Activated CD4-positive, alpha-beta T cell treated with anti-CD3 and anti-CD28 coated beads, Interleukin-2, amount 50 U/mL, for 24 hours (primary cell): ENCODE measurements at regions not wholly inside any gene's neighbourhood (a gene's known extent, or its start where the extent isn't known, plus 50 kb on each side); places are given as distances from the start of the nearest gene placed in this dataset.

Experiments
- DNase-seq, 2 donors: peaks; one replicate each; pipeline ENCODE4 v3.0.0-alpha.2; 2020; ENCODE audit warnings: low read depth in 1 of 2, low spot score in 1 of 2

DNA sequence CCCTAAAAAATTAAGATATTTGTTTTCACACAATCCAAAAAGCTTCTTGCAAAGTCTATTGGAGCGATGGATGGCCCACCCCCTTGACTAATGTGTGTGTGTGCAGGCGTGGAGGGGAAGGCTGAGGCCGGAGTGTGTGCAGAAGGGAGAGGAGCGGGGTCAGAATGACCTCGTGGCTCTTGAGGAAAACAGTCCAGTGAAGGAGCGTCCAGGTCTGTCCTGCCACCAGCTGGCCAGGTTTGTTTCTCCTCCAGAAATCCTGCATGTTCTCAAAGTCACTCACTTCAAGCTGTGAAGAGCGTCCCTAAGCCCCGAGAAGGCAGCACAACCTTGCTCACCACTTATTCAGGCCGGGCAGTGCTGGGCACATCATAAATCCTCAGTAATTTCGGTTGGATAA lies 69.5 kb upstream of the SSX2IP start:
- DNase-seq, result no peak

DNA sequence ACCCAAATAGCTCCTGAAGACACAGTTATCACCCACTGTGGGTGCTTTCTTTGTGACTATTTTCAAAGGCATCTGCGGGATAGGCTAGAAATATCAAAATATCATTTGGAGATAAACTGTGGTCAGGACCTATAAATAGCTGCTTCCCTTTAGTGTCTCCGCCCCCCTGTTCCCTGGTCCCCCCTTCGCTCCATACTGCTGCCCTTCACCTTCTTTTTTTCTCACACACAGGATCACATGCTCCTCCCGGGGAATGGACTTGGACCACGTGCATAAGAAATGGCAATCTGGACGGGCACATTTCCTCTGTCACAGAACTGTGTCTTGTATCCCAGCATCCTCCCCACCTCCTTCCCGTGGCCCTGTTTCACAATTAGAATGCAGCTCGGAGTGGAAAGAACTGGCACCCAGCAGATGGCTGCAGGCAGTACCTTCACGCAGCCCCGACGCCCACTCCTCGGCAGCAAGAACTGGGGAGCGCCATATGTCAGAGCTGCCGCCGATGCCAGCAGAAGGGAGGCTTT lies 68.8 kb upstream of the SSX2IP start:
- no peak for DNase-seq

DNA sequence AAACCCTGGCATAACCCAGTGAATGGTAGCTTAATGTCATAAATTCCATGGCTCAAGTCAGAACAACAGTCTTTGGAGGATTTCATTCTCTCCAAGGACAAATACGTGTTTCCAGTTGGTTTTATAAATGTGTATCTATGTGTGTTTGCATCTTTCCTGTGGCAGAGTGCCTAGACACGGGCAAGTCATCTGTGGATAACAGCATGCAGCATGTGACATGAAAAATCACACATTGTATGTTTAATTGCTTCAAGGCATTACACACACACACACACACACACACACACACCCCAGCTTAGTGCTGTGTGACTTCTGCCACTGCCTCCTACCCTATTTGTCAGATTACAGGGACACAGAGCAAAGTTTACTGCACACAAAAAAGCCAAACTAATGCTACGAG lies 68.2 kb upstream of the SSX2IP start:
- no peak for DNase-seq

GRCh38 chr1:84757301-84757700 lies 67.0 kb upstream of the SSX2IP start:
- no peak for DNase-seq

DNA sequence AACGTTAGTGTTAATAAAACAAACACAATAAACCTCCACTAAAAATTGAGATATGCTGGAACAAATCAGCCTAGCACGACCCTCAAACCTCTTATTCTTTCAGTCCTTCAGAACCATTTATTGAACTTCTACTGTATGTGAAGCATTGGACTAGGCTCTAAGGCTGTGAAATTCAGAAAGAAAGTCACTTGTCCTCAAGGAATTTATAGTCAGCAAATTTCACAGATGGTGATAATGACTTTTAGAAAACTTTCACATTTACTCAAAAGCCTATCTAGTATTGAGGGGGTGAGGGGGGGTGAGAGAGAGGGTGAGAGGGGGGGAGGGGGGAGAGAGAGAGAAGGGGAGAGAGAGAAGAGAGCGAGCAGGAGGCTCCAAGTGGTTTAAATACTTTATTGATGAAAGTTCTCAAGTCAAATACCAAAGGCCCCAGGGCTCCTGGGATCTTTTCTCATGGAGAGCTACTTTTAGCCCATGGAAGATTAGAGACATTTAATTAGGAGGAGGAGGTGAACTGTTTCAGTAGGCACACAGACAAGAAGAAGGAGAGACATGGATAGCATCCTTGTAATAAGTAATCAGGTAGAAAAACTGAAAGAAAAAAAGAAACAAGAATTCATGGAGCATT lies 66.3 kb upstream of the SSX2IP start:
- DNase-seq, result no peak

DNA sequence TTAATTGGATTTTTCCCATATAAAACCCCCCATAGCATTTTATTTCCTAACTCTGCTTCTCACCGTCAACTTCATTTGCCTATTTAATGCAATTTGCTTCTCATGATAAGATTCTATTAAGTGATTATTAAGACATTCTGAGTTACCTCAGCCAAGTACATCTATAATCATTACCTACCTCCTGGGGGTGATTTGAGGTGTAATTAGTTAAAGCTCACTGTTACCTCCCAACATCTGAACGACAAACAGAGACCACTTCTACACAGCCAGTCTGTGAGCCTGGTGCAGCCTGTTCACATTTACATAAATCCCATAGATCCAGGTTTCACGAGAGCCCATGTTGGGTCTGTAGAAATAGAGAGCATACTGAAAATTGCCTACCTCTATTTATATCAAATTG lies 65.7 kb upstream of the SSX2IP start:
- no peak for DNase-seq

DNA sequence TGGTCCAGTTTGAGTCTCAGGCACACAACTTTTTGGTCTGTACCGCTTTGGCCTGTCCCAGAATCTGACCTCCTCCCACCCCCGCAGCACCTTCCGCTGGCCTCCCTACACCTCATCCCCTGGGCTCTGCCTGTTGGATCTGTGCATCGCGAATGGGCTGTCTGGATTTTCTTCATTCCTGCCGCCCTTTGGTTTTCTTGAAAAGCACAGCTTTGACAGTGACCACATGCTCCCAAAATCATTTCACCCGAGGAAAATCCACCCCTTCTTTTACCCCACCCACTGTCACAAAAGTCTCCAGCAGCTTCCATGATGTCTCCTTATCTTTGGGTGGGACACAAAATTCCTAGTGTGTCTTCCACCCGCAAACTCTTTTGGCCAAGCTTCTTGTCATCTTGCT lies 65.0 kb upstream of the SSX2IP start:
- DNase-seq, result no peak

DNA sequence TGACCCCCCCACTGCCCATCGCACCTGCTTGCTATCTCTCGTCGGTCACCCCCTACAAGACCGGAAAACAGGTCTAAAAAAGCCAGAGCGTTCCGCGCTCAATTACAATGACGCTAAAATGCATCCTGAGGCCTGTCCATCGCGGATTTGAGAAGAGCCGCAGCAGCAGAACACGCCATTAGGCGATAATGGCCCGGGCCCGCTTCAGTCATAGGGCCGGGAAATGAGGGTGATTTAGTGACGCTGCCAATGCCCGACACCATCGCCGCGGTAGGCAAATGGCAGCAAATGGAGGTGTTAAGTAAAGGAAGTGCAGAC lies 64.1 kb upstream of the SSX2IP start:
- no peak for DNase-seq

GRCh38 chr1:84753516-84754385 lies 63.5 kb upstream of the SSX2IP start:
- peak; percentile 60 to 62 for DNase-seq

GRCh38 chr1:84750110-84750730 lies 60.0 kb upstream of the SSX2IP start:
- no peak for DNase-seq

- no peak for DNase-seq
Observed at GRCh38 chr1:84749427-84749826, 59.2 kb upstream of the SSX2IP start.

DNA sequence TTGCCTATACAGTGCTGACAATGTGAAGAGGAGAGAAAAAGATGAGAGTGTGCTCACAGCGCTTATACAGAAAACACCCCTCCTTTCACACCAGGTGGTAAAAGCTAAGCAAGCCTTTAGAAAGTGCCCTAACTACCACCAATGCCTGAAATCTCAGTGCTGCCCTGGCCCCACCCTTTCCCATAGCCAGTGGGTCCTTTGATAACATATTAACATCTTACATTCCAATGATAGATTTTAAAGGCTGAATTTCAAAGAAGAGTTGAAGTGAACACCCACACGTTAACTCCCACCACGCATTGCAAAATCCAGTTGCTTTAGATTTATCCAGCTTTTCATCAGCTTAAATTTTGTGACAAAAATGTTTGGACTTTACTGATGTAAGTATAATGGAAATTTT lies 58.1 kb upstream of the SSX2IP start:
- no peak for DNase-seq

DNA sequence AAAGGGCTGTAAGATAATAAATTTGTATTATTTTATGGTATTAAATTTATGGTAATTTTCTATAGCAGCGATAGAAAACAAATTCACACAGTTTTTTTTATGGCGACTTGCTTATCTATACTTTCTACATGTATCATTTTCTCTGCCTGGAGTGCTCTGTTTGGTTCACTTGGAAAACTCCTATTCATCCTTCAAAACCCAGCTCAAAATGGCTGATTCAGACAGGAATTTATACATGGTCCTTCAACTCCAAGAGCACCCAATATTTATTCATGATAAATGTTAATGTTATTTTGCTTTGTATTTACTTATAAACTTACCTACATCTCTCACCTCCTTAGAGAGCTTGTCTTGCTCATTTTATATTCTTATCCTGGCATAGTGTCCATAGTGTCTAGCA lies 55.6 kb upstream of the SSX2IP start:
- DNase-seq, result no peak

DNA sequence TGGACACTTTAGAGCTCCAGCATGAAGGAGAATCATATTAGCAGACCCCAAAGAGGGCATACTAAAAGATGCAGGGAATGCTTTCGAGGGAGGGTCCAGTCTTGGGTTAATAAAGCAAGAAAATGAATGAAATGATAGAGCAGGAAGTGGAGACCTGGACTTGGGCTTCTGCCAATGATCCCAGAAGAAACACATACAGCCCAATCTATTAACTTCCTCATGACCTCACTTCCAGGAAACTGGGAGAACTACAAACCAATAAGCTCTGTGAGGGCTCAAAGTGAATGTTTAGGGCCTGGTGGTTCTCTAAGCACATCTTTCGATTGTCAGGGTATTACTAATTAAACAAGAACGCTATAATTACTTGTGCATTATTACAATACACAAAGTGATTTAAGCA lies 53.6 kb upstream of the SSX2IP start:
- DNase-seq, result no peak

GRCh38 chr1:84742653-84743052 lies 52.4 kb upstream of the SSX2IP start:
- DNase-seq, result no peak

DNA sequence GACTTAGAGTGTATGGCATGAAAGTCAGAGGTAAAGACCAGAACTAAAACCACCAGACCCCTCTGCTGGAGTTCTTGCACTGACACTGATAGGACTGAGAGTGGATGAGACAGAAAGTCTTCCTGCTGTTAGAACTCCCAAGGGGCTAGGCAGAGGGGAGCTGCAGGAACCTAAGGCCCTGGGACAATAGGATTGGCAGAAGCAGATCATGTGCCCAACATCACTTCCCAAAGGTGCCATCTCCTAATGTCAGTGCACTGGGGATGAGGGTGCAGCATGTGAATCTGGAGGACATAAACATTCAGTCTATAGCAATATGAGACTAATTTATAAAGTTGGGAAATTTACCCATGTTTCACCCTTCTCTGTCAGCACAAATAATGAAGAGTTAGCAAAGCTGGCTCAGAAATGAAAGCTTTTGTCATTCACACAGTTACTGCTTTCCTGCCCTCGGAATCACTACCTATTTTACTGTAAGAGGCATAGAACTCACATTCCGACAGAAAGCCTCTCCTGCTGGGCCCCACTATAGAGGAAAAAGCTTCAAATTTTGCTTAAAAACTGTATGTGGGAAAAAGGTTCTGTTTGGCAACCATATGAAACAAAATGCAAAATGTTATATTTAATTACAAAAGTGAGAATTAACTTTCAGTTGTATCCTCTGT lies 49.9 kb upstream of the SSX2IP start:
- DNase-seq, result no peak
